PFSK-1 (cell line): ENCODE measurements at regions not wholly inside any gene's neighbourhood (a gene's known extent, or its start where the extent isn't known, plus 50 kb on each side); places are given as distances from the start of the nearest gene placed in this dataset.

Experiments
- FOXP2 ChIP-seq: optimal IDR thresholded peaks from 2 replicates; pipeline ENCODE3; 2011; ENCODE audit warnings: borderline replicate concordance, control low read depth, inconsistent platforms; ENCODE audit not compliant: insufficient read depth; ENCODE audit errors: extremely low read length, extremely low read depth
- POLR2AphosphoS5 ChIP-seq: IDR thresholded peaks from 2 replicates; pipeline ENCODE4 v1.6.1; 2012; ENCODE audit warnings: low read depth, mild to moderate bottlenecking, control low read depth, low read length, moderate library complexity
- REST ChIP-seq, 2 experiments: IDR thresholded peaks; 2 replicates each; pipeline versions ENCODE4 v1.6.1 to v1.8.0; 2011 to 2012; ENCODE audit warnings: low read depth in 2 of 2, low read length in 2 of 2, control low read depth in 1 of 2, inconsistent platforms in 1 of 2, mild to moderate bottlenecking in 1 of 2, moderate library complexity in 1 of 2; ENCODE audit not compliant: insufficient read depth in 1 of 2
- SIN3A ChIP-seq: IDR thresholded peaks from 2 replicates; pipeline ENCODE4 v1.6.1; 2012; ENCODE audit warnings: mild to moderate bottlenecking, low read length, moderate library complexity, borderline replicate concordance; ENCODE audit not compliant: insufficient read depth
- TAF1 ChIP-seq: IDR thresholded peaks from 2 replicates; pipeline ENCODE4 v1.6.1; 2012; ENCODE audit warnings: low read length, control low read depth, borderline replicate concordance; ENCODE audit not compliant: insufficient read depth

- TF ChIP-seq TAF1: no peak
- no peak for TF ChIP-seq REST (IDR thresholded peaks at IDR 0.05; ENCODE audit: insufficient read depth in 1 of 2, low read depth in 2 of 2, low read length in 2 of 2)
- TF ChIP-seq POLR2AphosphoS5: no peak
- no peak for TF ChIP-seq SIN3A
- TF ChIP-seq FOXP2: no peak
These were observed 807.1 kb downstream of the KCNJ2 start for GRCh38 chr17:70976447-70976846.
